Colonic mucosa (tissue), 4 donors: ENCODE measurements at regions not wholly inside any gene's neighbourhood (a gene's known extent, or its start where the extent isn't known, plus 50 kb on each side); places are given as distances from the start of the nearest gene placed in this dataset.

ENCODE experiments used
- DNase-seq: peaks from one replicate; pipeline ENCODE4 v3.0.0-alpha.2; 2020
- H3K27ac ChIP-seq: fragments of 200-600 bp; one replicate; pipeline ENCODE4 v1.8.0; 2021
- H3K27me3 ChIP-seq: fragments of 200-600 bp; one replicate; pipeline ENCODE4 v1.8.0; 2021
- H3K36me3 ChIP-seq: fragments of 200-600 bp; one replicate; pipeline ENCODE4 v1.8.0; 2021
- H3K4me1 ChIP-seq: fragments of 200-600 bp; one replicate; pipeline ENCODE4 v1.8.0; 2021; ENCODE audit warnings: mild to moderate bottlenecking
- H3K4me3 ChIP-seq: fragments of 200-600 bp; one replicate; pipeline ENCODE4 v1.8.0; 2021
- H3K9ac ChIP-seq, 2 donors: one replicate each; pipeline ENCODE4 v1.7.0; 2013; ENCODE audit warnings: control low read depth in 2 of 2, low read depth in 2 of 2, low read length in 2 of 2
- H3K9me3 ChIP-seq: fragments of 200-600 bp; one replicate; pipeline ENCODE4 v1.8.0; 2021
- CTCF ChIP-seq: fragments of 200-600 bp; IDR thresholded peaks from one replicate; pipeline ENCODE4 v1.8.0; 2022; ENCODE audit warnings: antibody characterized with exemption, mild to moderate bottlenecking
- intact Hi-C: fragments of 100-400 bp; cut with DNase I; formaldehyde crosslinking; loops from one replicate; pipeline ENCODE4 v1.14.1; 2022
- donor health status: healthy.
- donor health status: DM: no; HTN: no; CAD: no.
- donor health status: DM: no; HTN: no; CAD: no.

- no peak for DNase-seq
- intact Hi-C loops, result no loop called here
- no peaks in the 10 kb centered on the region for H3K9me3 ChIP-seq
- no peak for TF ChIP-seq CTCF
- no peak overlapping the region for H3K9ac ChIP-seq
- no peaks in the 10 kb centered on the region for H3K27me3 ChIP-seq
- H3K4me1 ChIP-seq, result no peaks in the 10 kb centered on the region
- no peaks in the 10 kb centered on the region for H3K36me3 ChIP-seq
- no peak overlapping the region for H3K27ac ChIP-seq
- H3K4me3 ChIP-seq, result no peak overlapping the region
These were observed 497.1 kb downstream of the BRD1 start for GRCh38 chr22:49330421-49331222.

GRCh38 chr22:49329636-49330035 lies 498.0 kb downstream of the BRD1 start:
- Histone ChIP-seq H3K9ac (no peak overlapping the region), H3K36me3 (no peaks in the 10 kb centered on the region), H3K4me1 (no peaks in the 10 kb centered on the region), H3K27me3 (no peaks in the 10 kb centered on the region), H3K27ac (no peak overlapping the region), H3K9me3 (no peaks in the 10 kb centered on the region), H3K4me3 (no peak overlapping the region)
- intact Hi-C loops, result no loop called here
- DNase-seq, result no peak
- TF ChIP-seq CTCF, result no peak

GRCh38 chr22:49328630-49329405 lies 498.9 kb downstream of the BRD1 start:
- Histone ChIP-seq H3K9me3 (no peaks in the 10 kb centered on the region), H3K27me3 (no peaks in the 10 kb centered on the region), H3K4me1 (no peaks in the 10 kb centered on the region), H3K4me3 (no peak overlapping the region), H3K27ac (no peak overlapping the region), H3K36me3 (no peaks in the 10 kb centered on the region), H3K9ac (no peak overlapping the region)
- no peak for DNase-seq
- intact Hi-C loops, result no loop called here
- TF ChIP-seq CTCF, result no peak

- Histone ChIP-seq H3K36me3 (no peaks in the 10 kb centered on the region), H3K4me3 (no peak overlapping the region), H3K9ac (no peak overlapping the region), H3K27me3 (no peaks in the 10 kb centered on the region), H3K4me1 (no peaks in the 10 kb centered on the region), H3K27ac (no peak overlapping the region), H3K9me3 (no peaks in the 10 kb centered on the region)
- TF ChIP-seq CTCF, result no peak
- DNase-seq, result no peak
- intact Hi-C loops, result no loop called here
These were observed 499.6 kb downstream of the BRD1 start for GRCh38 chr22:49328118-49328475.

GRCh38 chr22:49327411-49328117 lies 500.1 kb downstream of the BRD1 start:
- Histone ChIP-seq H3K27ac (no peak overlapping the region), H3K4me3 (no peak overlapping the region), H3K4me1 (no peaks in the 10 kb centered on the region), H3K9ac (no peak overlapping the region), H3K36me3 (no peaks in the 10 kb centered on the region), H3K27me3 (no peaks in the 10 kb centered on the region), H3K9me3 (no peaks in the 10 kb centered on the region)
- intact Hi-C loops, result no loop called here
- DNase-seq, result no peak
- no peak for TF ChIP-seq CTCF
